ENCODE measurements at regions not wholly inside any gene's neighbourhood (a gene's known extent, or its start where the extent isn't known, plus 50 kb on each side); places are given as distances from the start of the nearest gene placed in this dataset.

GRCh38 chr17:51385208-51385607 lies 124.9 kb downstream of the UTP18 start:
- intact Hi-C loops (cut with micrococcal nuclease): no loop called here
- H3K36me3 Mint-ChIP-seq: no peaks in the 10 kb centered on the region
- no peak for ATAC-seq
- no peak for TF ChIP-seq CTCF (IDR thresholded peaks at IDR 0.05)
- H3K27me3 ChIP-seq (ENCODE audit: control insufficient read depth, insufficient read depth, low read length): no peaks in the 10 kb centered on the region
- peaks cover 12 to 21% of the 10 kb centered on the region in 2 donors for H3K27me3 Mint-ChIP-seq (ENCODE audit: low read depth in 2 of 2)
- H3K27ac ChIP-seq (ENCODE audit: low read length): no peak overlapping the region
- no peaks in the 10 kb centered on the region for H3K9me3 Mint-ChIP-seq
- no peaks in the 10 kb centered on the region for H3K4me1 ChIP-seq (ENCODE audit: control insufficient read depth, insufficient read depth, low read length)
- no peaks in the 10 kb centered on the region for H3K4me1 Mint-ChIP-seq
- H3K4me3 ChIP-seq (ENCODE audit: low read length): no peak overlapping the region
- 89% methylated on average over 20 of the region's 20 CpGs for WGBS (ENCODE audit: insufficient coverage)
- no peaks in the 10 kb centered on the region for H3K9me3 ChIP-seq (ENCODE audit: control insufficient read depth, insufficient read depth, low read length)
- H3K36me3 ChIP-seq (ENCODE audit: control insufficient read depth, insufficient read depth, low read length): no peaks in the 10 kb centered on the region
- no peak overlapping the region for H3K27ac Mint-ChIP-seq
- no peak for DNase-seq
- no peak overlapping the region for H3K4me3 Mint-ChIP-seq

GRCh38 chr17:51387582-51387981 lies 127.2 kb downstream of the UTP18 start:
- intact Hi-C loops (cut with micrococcal nuclease): no loop called here
- Histone ChIP-seq H3K36me3 (ENCODE audit: control insufficient read depth, insufficient read depth, low read length) (no peaks in the 10 kb centered on the region), H3K27ac (ENCODE audit: low read length) (no peak overlapping the region), H3K4me3 (ENCODE audit: low read length) (no peak overlapping the region), H3K27me3 (ENCODE audit: control insufficient read depth, insufficient read depth, low read length) (no peaks in the 10 kb centered on the region), H3K9me3 (ENCODE audit: control insufficient read depth, insufficient read depth, low read length) (no peaks in the 10 kb centered on the region), H3K4me1 (ENCODE audit: control insufficient read depth, insufficient read depth, low read length) (no peaks in the 10 kb centered on the region)
- H3K9me3 Mint-ChIP-seq: no peaks in the 10 kb centered on the region
- 82% methylated on average over 4 of the region's 4 CpGs for WGBS (ENCODE audit: insufficient coverage)
- no peak overlapping the region for H3K4me3 Mint-ChIP-seq
- H3K27ac Mint-ChIP-seq: no peak overlapping the region
- peaks cover 14 to 15% of the 10 kb centered on the region in 2 donors for H3K27me3 Mint-ChIP-seq (ENCODE audit: low read depth in 2 of 2)
- no peaks in the 10 kb centered on the region for H3K4me1 Mint-ChIP-seq
- DNase-seq (no peak), ATAC-seq (no peak)
- no peaks in the 10 kb centered on the region for H3K36me3 Mint-ChIP-seq
- TF ChIP-seq CTCF (IDR thresholded peaks at IDR 0.05): no peak

- Histone ChIP-seq H3K4me3 (ENCODE audit: low read length) (no peak overlapping the region), H3K27me3 (ENCODE audit: control insufficient read depth, insufficient read depth, low read length) (no peaks in the 10 kb centered on the region), H3K9me3 (ENCODE audit: control insufficient read depth, insufficient read depth, low read length) (no peaks in the 10 kb centered on the region), H3K4me1 (ENCODE audit: control insufficient read depth, insufficient read depth, low read length) (no peaks in the 10 kb centered on the region), H3K27ac (ENCODE audit: low read length) (no peak overlapping the region), H3K36me3 (ENCODE audit: control insufficient read depth, insufficient read depth, low read length) (no peaks in the 10 kb centered on the region)
- intact Hi-C loops (cut with micrococcal nuclease): no loop called here
- peaks cover 15 to 16% of the 10 kb centered on the region in 2 donors for H3K27me3 Mint-ChIP-seq (ENCODE audit: low read depth in 2 of 2)
- no peak overlapping the region for H3K4me3 Mint-ChIP-seq
- no peak for TF ChIP-seq CTCF (IDR thresholded peaks at IDR 0.05)
- DNase-seq: no peak
- 85% methylated on average over 2 of the region's 2 CpGs for WGBS (ENCODE audit: insufficient coverage)
- no peaks in the 10 kb centered on the region for H3K9me3 Mint-ChIP-seq
- H3K27ac Mint-ChIP-seq: no peak overlapping the region
- ATAC-seq: no peak
- no peaks in the 10 kb centered on the region for H3K36me3 Mint-ChIP-seq
- no peaks in the 10 kb centered on the region for H3K4me1 Mint-ChIP-seq
Observed at GRCh38 chr17:51387986-51388385, 127.6 kb downstream of the UTP18 start.

- Histone ChIP-seq H3K36me3 (ENCODE audit: control insufficient read depth, insufficient read depth, low read length) (no peaks in the 10 kb centered on the region), H3K4me1 (ENCODE audit: control insufficient read depth, insufficient read depth, low read length) (no peaks in the 10 kb centered on the region), H3K4me3 (ENCODE audit: low read length) (no peak overlapping the region), H3K9me3 (ENCODE audit: control insufficient read depth, insufficient read depth, low read length) (no peaks in the 10 kb centered on the region), H3K27me3 (ENCODE audit: control insufficient read depth, insufficient read depth, low read length) (no peaks in the 10 kb centered on the region), H3K27ac (ENCODE audit: low read length) (no peak overlapping the region)
- ATAC-seq (no peak), DNase-seq (no peak)
- Mint-ChIP-seq H3K4me3 (no peak overlapping the region), H3K27me3 (ENCODE audit: low read depth in 2 of 2) (peaks cover 19 to 24% of the 10 kb centered on the region in 2 donors), H3K9me3 (no peaks in the 10 kb centered on the region), H3K36me3 (no peaks in the 10 kb centered on the region), H3K27ac (no peak overlapping the region), H3K4me1 (no peaks in the 10 kb centered on the region)
- intact Hi-C loops (cut with micrococcal nuclease): no loop called here
- TF ChIP-seq CTCF (IDR thresholded peaks at IDR 0.05): no peak
- WGBS (ENCODE audit: insufficient coverage): 61% methylated on average over 1 of the region's 1 CpG
Observed at GRCh38 chr17:51389875-51390274, 129.5 kb downstream of the UTP18 start.

Data from natural killer cell (primary cell).